ENCODE measurements at regions not wholly inside any gene's neighbourhood (a gene's known extent, or its start where the extent isn't known, plus 50 kb on each side); places are given as distances from the start of the nearest gene placed in this dataset.
A peak's percentile ranks its signal among the peaks of the same experiment; 100 is the strongest.

DNA sequence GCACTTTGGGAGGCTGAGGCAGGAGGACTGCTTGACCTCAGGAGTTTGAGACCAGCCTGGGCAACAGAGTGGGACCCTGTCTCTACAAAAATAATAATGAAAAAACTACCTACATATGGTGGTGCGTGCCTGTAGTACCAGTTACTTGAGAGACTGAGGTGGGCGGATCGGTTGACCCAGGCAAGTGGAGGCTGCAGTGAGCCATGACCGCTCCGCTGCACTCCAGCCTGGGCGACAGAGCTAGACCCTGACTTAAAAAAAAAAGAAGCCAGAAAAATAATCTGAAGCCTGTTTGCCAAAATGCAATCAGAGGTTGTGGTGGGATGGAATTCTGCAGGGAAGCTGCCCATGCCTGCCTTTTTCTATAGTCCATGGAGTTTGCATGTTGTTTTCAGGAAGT, 50.4 kb upstream of the GGTA1 start:
- Histone ChIP-seq H3K27me3 (replicated peaks; ENCODE audit: control insufficient read depth, insufficient read depth, low read length) (peaks cover 33% of the 10 kb centered on the region), H3K9ac (ENCODE audit: low read length) (no peak overlapping the region), H3K9me3 (ENCODE audit: control insufficient read depth, low read length) (no peaks in the 10 kb centered on the region), H3K4me1 (ENCODE audit: control insufficient read depth, insufficient read depth, low read length) (peaks cover 11% of the 10 kb centered on the region), H3K36me3 (ENCODE audit: control insufficient read depth, insufficient read depth, low read length, severe bottlenecking) (no peaks in the 10 kb centered on the region), H3K4me3 (ENCODE audit: low read length) (no peak overlapping the region)
- no peak for DNase-seq (ENCODE audit: low read depth)

- Histone ChIP-seq H3K4me3 (ENCODE audit: low read length) (peak overlapping the region; percentile 60), H3K4me1 (ENCODE audit: control insufficient read depth, insufficient read depth, low read length) (peaks cover 12% of the 10 kb centered on the region), H3K36me3 (ENCODE audit: control insufficient read depth, insufficient read depth, low read length, severe bottlenecking) (no peaks in the 10 kb centered on the region), H3K27me3 (replicated peaks; ENCODE audit: control insufficient read depth, insufficient read depth, low read length) (peaks cover 33% of the 10 kb centered on the region), H3K9ac (ENCODE audit: low read length) (no peak overlapping the region), H3K9me3 (ENCODE audit: control insufficient read depth, low read length) (no peaks in the 10 kb centered on the region)
- peak; percentile 88 for DNase-seq (ENCODE audit: low read depth)
Observed at GRCh38 chr9:121550569-121551512, 51.2 kb upstream of the GGTA1 start.

- Histone ChIP-seq H3K4me3 (ENCODE audit: low read length) (no peak overlapping the region), H3K9ac (ENCODE audit: low read length) (no peak overlapping the region), H3K36me3 (ENCODE audit: control insufficient read depth, insufficient read depth, low read length, severe bottlenecking) (no peaks in the 10 kb centered on the region), H3K4me1 (ENCODE audit: control insufficient read depth, insufficient read depth, low read length) (peaks cover 21% of the 10 kb centered on the region), H3K27me3 (replicated peaks; ENCODE audit: control insufficient read depth, insufficient read depth, low read length) (peaks cover 29% of the 10 kb centered on the region), H3K9me3 (ENCODE audit: control insufficient read depth, low read length) (no peaks in the 10 kb centered on the region)
- no peak for DNase-seq (ENCODE audit: low read depth)
Observed at GRCh38 chr9:121551985-121552753, 52.5 kb upstream of the GGTA1 start.

DNA sequence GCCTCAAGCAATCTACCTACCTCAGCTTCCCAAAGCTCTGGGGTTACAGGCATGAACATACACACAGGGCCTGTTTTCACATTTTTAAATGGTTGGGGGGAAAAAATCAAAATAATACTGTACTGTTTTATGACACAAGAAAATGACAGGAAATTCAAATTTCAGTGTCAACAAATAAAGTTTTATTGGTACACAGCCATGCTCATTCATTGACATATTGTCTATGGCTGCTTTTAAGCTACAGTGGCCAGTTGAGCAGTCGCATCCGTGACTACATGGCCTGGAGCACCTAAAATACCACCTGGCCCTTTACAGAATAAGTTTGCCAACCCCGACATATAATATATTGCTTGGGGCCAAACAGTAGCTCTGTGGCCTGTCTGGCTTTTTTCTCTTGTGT, 56.4 kb upstream of the GGTA1 start:
- Histone ChIP-seq H3K4me1 (ENCODE audit: control insufficient read depth, insufficient read depth, low read length) (peaks cover 35% of the 10 kb centered on the region), H3K9me3 (ENCODE audit: control insufficient read depth, low read length) (no peaks in the 10 kb centered on the region), H3K9ac (ENCODE audit: low read length) (no peak overlapping the region), H3K36me3 (ENCODE audit: control insufficient read depth, insufficient read depth, low read length, severe bottlenecking) (no peaks in the 10 kb centered on the region), H3K4me3 (ENCODE audit: low read length) (no peak overlapping the region), H3K27me3 (replicated peaks; ENCODE audit: control insufficient read depth, insufficient read depth, low read length) (peaks cover 23% of the 10 kb centered on the region)
- DNase-seq (ENCODE audit: low read depth): no peak

GRCh38 chr9:121556580-121556979, 56.9 kb upstream of the GGTA1 start:
- peaks cover 19% of the 10 kb centered on the region for H3K27me3 ChIP-seq (replicated peaks; ENCODE audit: control insufficient read depth, insufficient read depth, low read length)
- H3K9me3 ChIP-seq (ENCODE audit: control insufficient read depth, low read length): no peaks in the 10 kb centered on the region
- no peak overlapping the region for H3K9ac ChIP-seq (ENCODE audit: low read length)
- H3K4me1 ChIP-seq (ENCODE audit: control insufficient read depth, insufficient read depth, low read length): peaks cover 38% of the 10 kb centered on the region
- no peaks in the 10 kb centered on the region for H3K36me3 ChIP-seq (ENCODE audit: control insufficient read depth, insufficient read depth, low read length, severe bottlenecking)
- H3K4me3 ChIP-seq (ENCODE audit: low read length): no peak overlapping the region
- DNase-seq (ENCODE audit: low read depth): peak; percentile 91

DNA sequence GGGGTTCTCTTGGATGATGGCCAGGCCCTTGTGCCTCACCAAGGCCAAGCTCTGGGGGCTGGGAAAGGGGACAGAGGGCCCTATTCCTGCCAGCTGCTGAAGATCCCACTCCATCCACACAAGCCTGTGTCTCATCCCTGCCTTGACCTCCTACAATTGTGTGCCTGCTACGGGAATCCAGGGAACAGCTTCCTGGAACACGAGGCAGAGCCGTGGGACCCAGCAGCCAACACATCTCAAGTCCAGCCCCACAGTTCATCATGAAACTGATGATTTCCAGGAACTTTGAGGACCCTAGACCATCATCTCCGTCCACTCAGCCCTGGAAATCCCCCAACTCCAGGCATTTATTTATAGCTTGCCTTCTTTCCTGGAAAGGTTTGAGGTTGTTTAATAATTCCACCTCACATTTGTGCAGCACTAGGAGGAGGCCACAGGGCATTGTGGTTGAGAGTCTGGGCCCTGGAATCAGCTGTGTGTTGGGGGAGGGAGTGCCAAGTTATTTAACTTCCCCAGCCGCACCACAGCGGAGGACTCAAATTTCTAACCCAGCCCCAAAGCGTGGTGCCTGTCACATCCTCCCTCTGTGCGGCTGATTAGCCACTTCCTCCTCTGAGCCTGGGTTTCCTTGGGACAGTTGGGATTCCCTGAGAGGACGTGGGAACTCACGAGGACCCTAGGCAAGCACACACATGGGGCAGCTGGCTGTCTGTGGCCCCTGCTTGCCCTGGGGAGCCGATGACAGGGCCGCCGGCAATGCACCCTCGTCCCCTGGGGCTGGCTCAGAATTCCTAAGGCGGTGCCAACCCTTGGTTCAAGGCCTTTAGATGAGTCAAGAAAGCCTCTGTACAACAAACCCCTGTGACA, 58.2 kb upstream of the GGTA1 start:
- H3K9ac ChIP-seq (ENCODE audit: low read length): no peak overlapping the region
- peak; percentile 89 for DNase-seq (ENCODE audit: low read depth)
- H3K36me3 ChIP-seq (ENCODE audit: control insufficient read depth, insufficient read depth, low read length, severe bottlenecking): no peaks in the 10 kb centered on the region
- H3K4me3 ChIP-seq (ENCODE audit: low read length): no peak overlapping the region
- no peaks in the 10 kb centered on the region for H3K9me3 ChIP-seq (ENCODE audit: control insufficient read depth, low read length)
- peaks cover 14% of the 10 kb centered on the region for H3K27me3 ChIP-seq (replicated peaks; ENCODE audit: control insufficient read depth, insufficient read depth, low read length)
- H3K4me1 ChIP-seq (ENCODE audit: control insufficient read depth, insufficient read depth, low read length): peaks cover 44% of the 10 kb centered on the region

DNA sequence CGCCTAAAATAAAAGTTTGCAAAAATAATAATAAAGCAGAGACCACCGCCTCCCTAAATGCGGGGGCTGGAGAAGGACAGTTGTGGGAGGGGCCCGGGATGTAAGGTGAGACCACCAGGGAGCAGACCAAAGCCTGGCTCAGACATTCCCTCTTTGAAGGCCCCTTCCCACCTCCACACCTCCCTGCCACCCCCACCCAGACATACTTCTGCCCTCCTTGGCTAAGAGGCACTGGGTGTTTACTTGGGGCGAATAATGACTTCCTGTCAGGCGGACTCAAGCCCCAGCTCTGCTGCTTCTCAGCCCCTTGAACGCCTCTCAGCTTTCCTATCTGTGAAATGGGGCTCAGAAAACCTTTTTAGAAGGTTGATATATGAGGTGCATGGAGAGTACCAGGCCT, 58.8 kb upstream of the GGTA1 start:
- peaks cover 44% of the 10 kb centered on the region for H3K4me1 ChIP-seq (ENCODE audit: control insufficient read depth, insufficient read depth, low read length)
- DNase-seq (ENCODE audit: low read depth): peak; percentile 4

GRCh38 chr9:121559183-121559582, 59.5 kb upstream of the GGTA1 start:
- Histone ChIP-seq H3K9ac (ENCODE audit: low read length) (no peak overlapping the region), H3K4me3 (ENCODE audit: low read length) (no peak overlapping the region), H3K4me1 (ENCODE audit: control insufficient read depth, insufficient read depth, low read length) (peaks cover 44% of the 10 kb centered on the region), H3K9me3 (ENCODE audit: control insufficient read depth, low read length) (no peaks in the 10 kb centered on the region), H3K27me3 (replicated peaks; ENCODE audit: control insufficient read depth, insufficient read depth, low read length) (peaks cover under 1% of the 10 kb centered on the region), H3K36me3 (ENCODE audit: control insufficient read depth, insufficient read depth, low read length, severe bottlenecking) (no peaks in the 10 kb centered on the region)
- DNase-seq (ENCODE audit: low read depth): peak; percentile 21

More for the DNA sequence above, 58.8 kb upstream of the GGTA1 start:
- Histone ChIP-seq H3K4me3 (ENCODE audit: low read length) (no peak overlapping the region), H3K36me3 (ENCODE audit: control insufficient read depth, insufficient read depth, low read length, severe bottlenecking) (no peaks in the 10 kb centered on the region), H3K27me3 (replicated peaks; ENCODE audit: control insufficient read depth, insufficient read depth, low read length) (peaks cover 7% of the 10 kb centered on the region), H3K9me3 (ENCODE audit: control insufficient read depth, low read length) (no peaks in the 10 kb centered on the region), H3K9ac (ENCODE audit: low read length) (no peak overlapping the region)

GRCh38 chr9:121560921-121561320, 61.3 kb upstream of the GGTA1 start:
- H3K36me3 ChIP-seq (ENCODE audit: control insufficient read depth, insufficient read depth, low read length, severe bottlenecking): no peaks in the 10 kb centered on the region
- no peak for DNase-seq (ENCODE audit: low read depth)
- H3K9me3 ChIP-seq (ENCODE audit: control insufficient read depth, low read length): no peaks in the 10 kb centered on the region
- no peaks in the 10 kb centered on the region for H3K27me3 ChIP-seq (replicated peaks; ENCODE audit: control insufficient read depth, insufficient read depth, low read length)
- no peak overlapping the region for H3K9ac ChIP-seq (ENCODE audit: low read length)
- H3K4me3 ChIP-seq (ENCODE audit: low read length): no peak overlapping the region
- peaks cover 38% of the 10 kb centered on the region for H3K4me1 ChIP-seq (ENCODE audit: control insufficient read depth, insufficient read depth, low read length)

GRCh38 chr9:121561385-121562222, 62.0 kb upstream of the GGTA1 start:
- Histone ChIP-seq H3K4me3 (ENCODE audit: low read length) (no peak overlapping the region), H3K9me3 (ENCODE audit: control insufficient read depth, low read length) (no peaks in the 10 kb centered on the region), H3K9ac (ENCODE audit: low read length) (no peak overlapping the region), H3K27me3 (replicated peaks; ENCODE audit: control insufficient read depth, insufficient read depth, low read length) (no peaks in the 10 kb centered on the region), H3K4me1 (ENCODE audit: control insufficient read depth, insufficient read depth, low read length) (peaks cover 37% of the 10 kb centered on the region), H3K36me3 (ENCODE audit: control insufficient read depth, insufficient read depth, low read length, severe bottlenecking) (no peaks in the 10 kb centered on the region)
- peak; percentile 36 for DNase-seq (ENCODE audit: low read depth)

Measured in adipocyte (in vitro differentiated cells).